Smooth muscle cell (in vitro differentiated cells): ENCODE measurements at regions not wholly inside any gene's neighbourhood (a gene's known extent, or its start where the extent isn't known, plus 50 kb on each side); places are given as distances from the start of the nearest gene placed in this dataset.

Source experiments
- DNase-seq: peaks from one replicate; lab custom pipeline; 2025; ENCODE audit not compliant: unreplicated experiment; lab: John Stamatoyannopoulos, UW
- H2AFZ ChIP-seq: fragments of 200-600 bp; sonication (generic); 2 replicates; pipeline ENCODE4 v1.6.0; 2016; ENCODE audit warnings: antibody characterized with exemption, low read depth, mild to moderate bottlenecking
- H3F3A ChIP-seq: fragments of 200-600 bp; sonication (generic); 2 replicates; pipeline ENCODE4 v1.6.0; 2017; ENCODE audit warnings: antibody characterized with exemption, low read depth
- H3K27ac ChIP-seq: fragments of 200-600 bp; sonication (generic); 2 replicates; pipeline ENCODE4 v1.5.1; 2016; ENCODE audit warnings: low read depth, mild to moderate bottlenecking
- H3K27me3 ChIP-seq: fragments of 200-600 bp; sonication (generic); 2 replicates; pipeline ENCODE4 v1.6.1; 2016; ENCODE audit warnings: low read depth, mild to moderate bottlenecking
- H3K36me3 ChIP-seq: fragments of 200-600 bp; sonication (generic); 2 replicates; pipeline ENCODE4 v1.5.1; 2016; ENCODE audit warnings: low read depth
- H3K4me1 ChIP-seq: fragments of 200-600 bp; sonication (generic); 2 replicates; pipeline ENCODE4 v1.5.1; 2016; ENCODE audit warnings: low read depth
- H3K4me2 ChIP-seq: fragments of 200-600 bp; sonication (generic); 2 replicates; pipeline ENCODE4 v1.6.0; 2016; ENCODE audit warnings: mild to moderate bottlenecking
- H3K4me3 ChIP-seq: fragments of 200-600 bp; sonication (generic); 2 replicates; pipeline ENCODE4 v1.5.1; 2016; ENCODE audit warnings: mild to moderate bottlenecking
- H3K79me2 ChIP-seq: fragments of 200-600 bp; sonication (generic); 2 replicates; pipeline ENCODE4 v1.6.0; 2016; ENCODE audit warnings: low read depth, mild to moderate bottlenecking
- H3K9ac ChIP-seq: fragments of 200-600 bp; sonication (generic); 2 replicates; pipeline ENCODE4 v1.6.0; 2016; ENCODE audit warnings: low read depth
- H3K9me3 ChIP-seq: fragments of 200-600 bp; sonication (generic); replicated peaks from 2 replicates; pipeline ENCODE4 v1.5.1; 2016; ENCODE audit warnings: low read depth
- H4K20me1 ChIP-seq: fragments of 200-600 bp; sonication (generic); 2 replicates; pipeline ENCODE4 v1.6.0; 2016; ENCODE audit warnings: low read depth
- CTCF ChIP-seq: fragments of 200-600 bp; sonication (generic); IDR thresholded peaks from 2 replicates; pipeline ENCODE4 v1.5.1; 2017; ENCODE audit warnings: borderline replicate concordance, mild to moderate bottlenecking, antibody characterized with exemption; ENCODE audit not compliant: insufficient read depth, poor library complexity, severe bottlenecking
- WGBS: methylation state at CpG from one replicate; pipeline ENCODE4 v1.1.7; 2016; ENCODE audit warnings: low lambda C conversion rate; 5-methylcytosine and 5-hydroxymethylcytosine counted together

GRCh38 chr5:29277642-29278041, 1915.8 kb upstream of the CDH6 start:
- no peaks in the 10 kb centered on the region for H3K27me3 ChIP-seq
- no peak overlapping the region for H3K9ac ChIP-seq
- H3K4me1 ChIP-seq: no peaks in the 10 kb centered on the region
- WGBS: 85% methylated on average over 2 of the region's 2 CpGs
- no peak overlapping the region for H3K4me2 ChIP-seq
- H2AFZ ChIP-seq: no peak overlapping the region
- DNase-seq: no peak
- no peaks in the 10 kb centered on the region for H3K9me3 ChIP-seq
- H3K4me3 ChIP-seq: no peak overlapping the region
- H3K27ac ChIP-seq: no peak overlapping the region
- no peak for TF ChIP-seq CTCF
- no peaks in the 10 kb centered on the region for H4K20me1 ChIP-seq
- no peaks in the 10 kb centered on the region for H3K79me2 ChIP-seq
- no peaks in the 10 kb centered on the region for H3K36me3 ChIP-seq
- H3F3A ChIP-seq: no peaks in the 10 kb centered on the region

- no peak for DNase-seq
- H3K79me2 ChIP-seq: no peaks in the 10 kb centered on the region
- 89% methylated on average over 1 of the region's 1 CpG for WGBS
- no peak for TF ChIP-seq CTCF
- H3K27me3 ChIP-seq: no peaks in the 10 kb centered on the region
- H3K9ac ChIP-seq: no peak overlapping the region
- H3K9me3 ChIP-seq: no peaks in the 10 kb centered on the region
- no peak overlapping the region for H2AFZ ChIP-seq
- H4K20me1 ChIP-seq: no peaks in the 10 kb centered on the region
- H3K36me3 ChIP-seq: no peaks in the 10 kb centered on the region
- H3K4me3 ChIP-seq: no peak overlapping the region
- no peak overlapping the region for H3K27ac ChIP-seq
- no peaks in the 10 kb centered on the region for H3F3A ChIP-seq
- no peak overlapping the region for H3K4me2 ChIP-seq
- no peaks in the 10 kb centered on the region for H3K4me1 ChIP-seq
These were observed 1917.1 kb upstream of the CDH6 start for GRCh38 chr5:29276371-29276770.

GRCh38 chr5:29263915-29264351, 1929.6 kb upstream of the CDH6 start:
- H3K27me3 ChIP-seq: no peaks in the 10 kb centered on the region
- no peak overlapping the region for H3K27ac ChIP-seq
- WGBS: 88% methylated on average over 4 of the region's 4 CpGs
- no peak overlapping the region for H3K4me3 ChIP-seq
- no peaks in the 10 kb centered on the region for H3K4me1 ChIP-seq
- H3K9ac ChIP-seq: no peak overlapping the region
- H3K9me3 ChIP-seq: no peaks in the 10 kb centered on the region
- H3K79me2 ChIP-seq: no peaks in the 10 kb centered on the region
- H4K20me1 ChIP-seq: no peaks in the 10 kb centered on the region
- no peak overlapping the region for H3K4me2 ChIP-seq
- no peak for TF ChIP-seq CTCF
- H3K36me3 ChIP-seq: no peaks in the 10 kb centered on the region
- no peaks in the 10 kb centered on the region for H3F3A ChIP-seq
- no peak overlapping the region for H2AFZ ChIP-seq
- no peak for DNase-seq

GRCh38 chr5:29262339-29263123, 1931.0 kb upstream of the CDH6 start:
- H3K9me3 ChIP-seq: no peaks in the 10 kb centered on the region
- no peaks in the 10 kb centered on the region for H4K20me1 ChIP-seq
- H2AFZ ChIP-seq: no peak overlapping the region
- H3F3A ChIP-seq: no peaks in the 10 kb centered on the region
- H3K4me3 ChIP-seq: no peak overlapping the region
- no peak for DNase-seq
- 86% methylated on average over 3 of the region's 3 CpGs for WGBS
- no peaks in the 10 kb centered on the region for H3K27me3 ChIP-seq
- no peaks in the 10 kb centered on the region for H3K36me3 ChIP-seq
- no peak overlapping the region for H3K27ac ChIP-seq
- no peaks in the 10 kb centered on the region for H3K79me2 ChIP-seq
- H3K4me2 ChIP-seq: no peak overlapping the region
- H3K9ac ChIP-seq: no peak overlapping the region
- TF ChIP-seq CTCF: no peak
- H3K4me1 ChIP-seq: no peaks in the 10 kb centered on the region
